HG03103 (cell line): ENCODE measurements at regions not wholly inside any gene's neighbourhood (a gene's known extent, or its start where the extent isn't known, plus 50 kb on each side); places are given as distances from the start of the nearest gene placed in this dataset.
A peak's percentile ranks its signal among the peaks of the same experiment; 100 is the strongest.
"Not testable (repeated sequence)": the region's sequence is repeated elsewhere in the genome, so short reads cannot be mapped to it uniquely, and the experiment has no call there.

Experiments used
- ATAC-seq: cut with Tn5 transposase; IDR thresholded peaks from one replicate; pipeline ENCODE4 v1.9.1; 2021; ENCODE audit warnings: low read depth; ENCODE audit not compliant: unreplicated experiment

DNA sequence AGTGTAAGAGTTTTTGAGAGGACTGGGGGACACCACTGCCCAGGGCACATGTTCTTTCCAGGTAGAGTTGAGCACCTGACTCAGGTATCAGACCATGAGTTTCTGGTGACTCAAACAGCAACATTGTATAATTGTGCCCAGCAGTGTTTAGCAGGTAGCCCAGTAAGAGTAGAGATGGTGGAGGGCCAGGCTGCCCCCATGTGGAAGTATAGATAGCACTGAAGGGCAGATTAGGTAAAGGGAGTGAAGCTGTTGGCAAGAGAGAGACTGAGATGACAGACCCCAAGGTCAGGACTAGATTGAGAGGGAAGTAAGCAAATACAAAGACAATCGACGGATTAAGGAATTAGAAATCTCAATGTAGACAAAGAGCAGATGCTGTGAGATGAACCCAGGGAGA lies 74.6 kb downstream of the TRIM42 start:
- ATAC-seq = no peak

GRCh38 chr3:140753865-140754754 lies 76.2 kb downstream of the TRIM42 start:
- no peak for ATAC-seq

GRCh38 chr3:140754936-140755335 lies 77.1 kb downstream of the TRIM42 start:
- ATAC-seq = no peak

DNA sequence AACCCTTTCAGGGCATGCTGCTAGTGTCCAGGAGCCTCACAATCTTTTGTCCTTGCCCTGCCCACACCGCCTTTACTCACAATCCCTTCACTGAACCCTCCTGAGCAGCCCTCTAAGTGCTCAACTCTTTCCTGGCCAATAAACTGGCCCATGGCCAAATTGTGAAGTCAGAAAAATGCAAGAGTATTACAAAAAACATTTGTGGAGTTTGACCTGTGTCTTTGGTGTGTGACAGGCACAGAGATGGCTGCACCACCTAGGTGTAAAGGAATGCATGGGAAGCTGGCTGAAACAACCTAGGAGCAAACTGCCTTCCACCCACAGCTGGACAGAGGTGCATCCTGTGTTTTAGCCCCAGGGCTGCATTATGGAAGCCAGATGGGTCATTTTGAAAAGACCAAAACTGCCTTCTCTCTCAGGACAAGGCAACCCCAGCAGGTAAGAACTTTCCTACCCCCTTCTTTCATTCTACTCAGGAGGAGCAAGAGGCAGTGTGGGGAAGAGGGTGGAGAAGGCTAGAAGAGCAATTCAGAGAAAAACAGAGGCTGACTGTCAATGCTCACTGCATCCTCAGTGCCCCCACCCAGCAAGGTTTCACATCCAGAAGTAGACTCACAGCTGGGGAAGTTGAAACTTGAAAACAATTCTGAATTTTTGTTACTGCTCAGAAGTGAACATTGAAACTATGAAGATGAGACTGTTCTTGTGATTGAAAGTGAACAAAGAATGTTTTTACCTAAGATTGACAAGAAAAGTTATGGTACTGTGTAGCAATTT lies 78.6 kb downstream of the TRIM42 start:
- peak; percentile 73 for ATAC-seq

- no peak for ATAC-seq
These were observed 81.1 kb downstream of the TRIM42 start for GRCh38 chr3:140758791-140759444.

DNA sequence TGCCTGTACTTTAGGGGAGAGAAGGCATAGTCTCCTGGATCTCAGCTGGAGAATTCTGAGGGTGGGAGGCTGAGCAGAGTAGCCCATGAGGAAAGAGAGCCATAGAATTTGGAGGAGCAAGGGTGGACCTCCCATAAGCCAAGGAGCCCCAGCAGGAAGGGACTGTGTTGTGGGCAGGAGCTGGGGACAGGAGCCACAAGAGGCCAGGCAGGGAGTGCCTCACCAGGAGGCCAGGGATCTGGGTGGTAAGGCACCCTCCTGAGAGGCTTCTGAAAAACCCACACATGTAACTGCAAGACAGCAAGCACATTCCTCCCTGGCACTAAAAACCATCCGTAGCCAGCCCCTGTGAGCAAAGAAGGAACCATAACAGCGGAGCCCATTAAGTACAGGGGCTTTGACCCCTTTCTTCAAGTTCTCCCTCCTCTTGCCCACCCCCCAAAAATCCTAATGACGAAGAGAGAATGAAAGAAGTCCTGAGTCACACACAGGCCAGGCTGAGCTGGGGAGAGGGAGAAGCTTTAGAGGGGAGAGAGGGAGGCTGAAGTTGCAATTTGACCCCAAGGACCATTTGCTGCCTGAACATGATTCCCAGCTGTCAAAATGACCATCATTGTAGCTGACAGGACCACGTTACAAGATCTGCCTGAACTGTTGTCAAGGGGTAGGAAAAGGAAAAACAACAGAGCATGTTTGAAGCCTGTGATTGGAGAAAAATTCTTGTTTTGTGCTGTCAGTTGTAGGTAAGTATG lies 82.6 kb downstream of the TRIM42 start:
- ATAC-seq = no peak

GRCh38 chr3:140761076-140761639 lies 83.3 kb downstream of the TRIM42 start:
- ATAC-seq = no peak

GRCh38 chr3:140762746-140763145 lies 84.9 kb downstream of the TRIM42 start:
- no peak for ATAC-seq

DNA sequence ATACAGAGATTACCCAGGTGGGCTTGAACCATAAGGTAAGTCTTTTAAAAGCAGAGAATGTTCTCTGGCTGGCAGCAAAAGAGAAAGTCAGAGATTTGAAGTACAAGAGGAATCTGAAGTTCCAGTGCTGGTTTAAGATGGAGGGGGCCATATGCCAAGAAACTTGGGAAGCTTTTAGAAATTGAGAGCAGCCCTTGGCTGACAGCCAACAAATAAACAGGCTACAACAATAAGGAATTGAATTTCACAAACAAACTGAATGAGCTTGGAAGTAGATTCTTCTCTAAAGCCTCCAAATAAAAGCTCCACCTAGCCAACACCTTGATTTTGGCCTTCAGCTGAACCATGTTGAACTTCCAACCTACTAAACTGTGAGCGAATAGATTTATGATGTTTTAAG lies 85.7 kb downstream of the TRIM42 start:
- ATAC-seq = no peak

DNA sequence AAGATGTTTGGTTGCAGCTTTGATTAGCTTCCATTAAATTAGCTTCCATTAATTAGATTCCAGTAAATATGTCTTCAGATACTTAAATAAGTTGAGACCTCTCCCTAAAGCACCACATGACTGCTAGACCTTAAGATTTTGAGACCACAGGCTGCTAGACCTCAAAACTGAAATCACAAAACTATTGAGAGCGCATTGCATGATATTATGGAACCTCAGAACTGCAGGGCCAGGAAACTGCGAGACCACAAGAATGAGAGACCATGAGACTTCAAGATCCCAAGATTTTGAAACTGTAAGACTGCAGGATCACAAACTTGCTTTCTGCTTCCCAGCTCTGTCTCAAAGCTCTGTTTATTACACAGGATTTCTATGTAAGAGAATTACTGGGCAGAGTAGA lies 87.4 kb downstream of the TRIM42 start:
- no peak for ATAC-seq

DNA sequence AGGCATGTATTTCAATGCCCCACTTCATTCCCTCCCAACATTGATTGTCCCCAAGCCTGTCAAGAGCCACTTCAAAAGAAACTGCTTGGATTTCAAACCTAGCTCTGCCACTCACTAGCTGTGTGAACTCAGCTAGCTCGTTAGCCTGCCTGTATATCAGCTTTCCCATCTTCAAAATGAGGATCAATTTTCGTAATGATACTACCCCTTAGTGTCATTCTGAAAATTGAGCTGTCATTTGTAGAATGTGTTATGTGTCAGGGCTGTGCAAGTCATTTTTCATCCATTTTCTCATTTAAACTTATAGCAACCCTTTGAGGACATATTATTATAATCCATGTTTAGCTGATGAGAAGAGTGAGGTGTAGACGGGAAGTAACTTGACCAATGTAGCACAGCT lies 88.6 kb downstream of the TRIM42 start:
- ATAC-seq = no peak

GRCh38 chr3:140767566-140767965 lies 89.7 kb downstream of the TRIM42 start:
- ATAC-seq = no peak

- ATAC-seq = no peak
These were observed 91.1 kb downstream of the TRIM42 start for GRCh38 chr3:140768941-140769340.

GRCh38 chr3:140769951-140770350 lies 92.1 kb downstream of the TRIM42 start:
- no peak for ATAC-seq

GRCh38 chr3:140770977-140771667 lies 93.3 kb downstream of the TRIM42 start:
- no peak for ATAC-seq

DNA sequence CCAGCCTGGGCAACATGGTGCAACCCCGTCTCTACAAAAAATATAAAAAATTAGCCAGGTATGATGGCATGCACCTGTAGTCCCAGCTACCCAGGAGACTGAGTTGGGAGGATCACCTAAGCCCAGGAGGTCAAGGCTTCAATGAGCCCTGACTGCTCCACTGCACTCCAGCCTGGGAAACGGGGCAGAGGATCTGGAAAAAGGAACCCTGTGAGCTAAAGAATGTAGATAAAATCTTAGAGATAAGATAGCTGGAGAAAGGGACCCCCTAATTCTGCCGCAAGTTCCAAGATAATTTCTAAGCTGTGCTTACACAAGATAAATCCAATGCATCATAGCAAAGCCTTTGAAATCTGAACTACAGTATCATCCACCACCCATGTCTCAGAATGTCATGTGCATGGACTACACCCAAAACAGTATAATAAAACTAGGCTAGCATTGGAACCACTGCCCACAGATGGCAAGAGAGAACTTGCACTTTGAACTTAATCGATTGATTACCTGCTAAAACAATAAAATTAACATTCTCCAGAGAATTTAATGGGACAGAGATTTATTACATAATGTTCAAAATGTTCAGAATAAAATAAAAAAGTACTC lies 99.9 kb downstream of the TRIM42 start:
- ATAC-seq = no peak

DNA sequence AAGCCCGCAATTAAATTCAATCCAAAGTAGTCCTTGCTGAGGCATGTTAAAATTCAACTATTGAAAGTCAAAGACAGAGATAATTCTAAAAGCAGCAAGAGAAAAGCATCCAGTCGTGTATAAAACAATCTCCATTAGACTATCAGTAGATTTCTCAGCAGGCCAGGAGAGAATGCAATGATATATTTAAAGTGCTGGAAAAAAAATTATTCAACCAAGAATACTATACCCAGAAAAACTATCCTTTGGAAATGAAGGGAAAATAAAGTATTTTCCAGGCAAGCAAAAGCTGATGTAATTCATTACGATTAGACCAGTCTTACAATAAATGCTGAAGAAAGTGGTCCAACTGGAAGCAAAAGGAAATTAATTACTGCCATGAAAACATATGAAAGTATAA lies 113.5 kb downstream of the TRIM42 start:
- no peak for ATAC-seq

DNA sequence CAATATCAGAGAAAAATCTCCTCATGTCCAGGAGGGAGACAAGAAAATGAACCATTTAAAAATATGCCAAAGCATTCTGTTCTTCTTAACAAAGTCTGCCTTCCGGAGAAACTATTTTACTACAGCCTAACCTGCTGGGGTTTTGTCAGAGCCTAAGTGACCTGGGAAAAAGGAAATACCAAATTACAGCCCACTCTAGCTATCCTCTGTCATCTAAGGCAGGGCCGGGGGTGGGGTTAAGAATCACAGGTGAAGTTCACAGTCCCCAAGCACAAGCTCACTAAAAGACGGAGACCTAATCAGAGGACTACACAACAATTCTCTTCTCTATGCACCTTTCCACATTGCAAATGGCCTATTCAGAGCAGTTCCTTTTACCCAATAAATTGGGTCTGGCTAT lies 116.6 kb downstream of the TRIM42 start:
- no peak for ATAC-seq

DNA sequence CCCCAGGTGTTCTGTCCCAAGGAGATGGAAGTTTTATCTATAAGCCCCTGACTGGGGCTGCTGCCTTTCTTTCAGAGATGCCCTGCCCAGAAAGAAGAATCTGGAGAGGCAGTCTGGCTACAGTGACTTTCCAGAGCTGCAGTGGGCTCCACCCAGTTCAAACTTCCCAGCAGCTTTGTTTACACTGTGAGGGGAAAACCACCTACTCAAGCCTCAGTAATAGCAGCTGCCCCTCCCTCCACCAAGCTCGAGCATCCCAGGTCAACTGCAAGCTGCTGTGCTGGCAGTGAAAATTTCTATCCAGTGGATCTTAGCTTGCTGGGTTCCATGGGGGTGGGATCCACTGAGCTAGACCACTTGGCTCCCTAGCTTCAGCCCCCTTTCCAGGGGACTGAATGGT lies 125.0 kb downstream of the TRIM42 start:
- not testable (repeated sequence) for ATAC-seq
